NCI-H1092 (cell line): ENCODE measurements at regions not wholly inside any gene's neighbourhood (a gene's known extent, or its start where the extent isn't known, plus 50 kb on each side); places are given as distances from the start of the nearest gene placed in this dataset.

ENCODE experiments used
- DNase-seq: peaks from one replicate; lab custom pipeline; 2025; lab: John Stamatoyannopoulos, UW

DNA sequence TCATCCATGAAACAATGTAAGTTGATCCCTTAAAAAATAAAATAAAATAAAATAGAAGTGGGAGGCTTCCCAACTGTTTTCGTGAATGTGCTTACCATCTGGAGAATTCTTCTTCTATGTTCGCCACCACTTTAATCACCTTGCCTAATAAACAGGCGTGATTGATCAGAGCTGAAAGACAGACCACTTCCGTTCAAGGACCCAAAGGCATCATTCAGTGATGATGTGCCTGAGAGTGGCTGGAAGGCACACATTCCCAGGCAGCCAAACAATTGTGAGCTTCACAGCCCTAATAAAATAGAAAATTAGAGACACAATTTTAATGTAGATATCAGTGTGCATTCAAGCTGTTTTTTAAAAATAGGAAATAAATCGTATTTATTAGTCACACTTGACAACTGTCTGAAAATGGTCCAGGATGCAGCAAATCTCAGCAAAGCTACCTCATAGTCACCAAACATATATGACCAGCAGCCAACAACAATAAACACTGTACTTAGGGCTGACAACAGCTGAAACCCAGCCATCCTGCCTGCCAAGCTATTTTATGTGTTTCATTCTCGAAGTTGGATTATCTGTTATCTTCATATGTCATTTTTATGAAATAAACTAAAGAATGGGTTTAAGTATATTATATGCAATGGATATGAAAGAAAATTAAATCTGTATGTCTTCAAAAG is 163.2 kb upstream of the FAM9B start:
- DNase-seq = no peak

GRCh38 chrX:9204560-9204959 is 170.6 kb upstream of the FAM9B start:
- DNase-seq = no peak

GRCh38 chrX:9205599-9206223 is 171.8 kb upstream of the FAM9B start:
- DNase-seq = no peak

- no peak for DNase-seq
Observed at GRCh38 chrX:9207142-9207541, 173.2 kb upstream of the FAM9B start.

DNA sequence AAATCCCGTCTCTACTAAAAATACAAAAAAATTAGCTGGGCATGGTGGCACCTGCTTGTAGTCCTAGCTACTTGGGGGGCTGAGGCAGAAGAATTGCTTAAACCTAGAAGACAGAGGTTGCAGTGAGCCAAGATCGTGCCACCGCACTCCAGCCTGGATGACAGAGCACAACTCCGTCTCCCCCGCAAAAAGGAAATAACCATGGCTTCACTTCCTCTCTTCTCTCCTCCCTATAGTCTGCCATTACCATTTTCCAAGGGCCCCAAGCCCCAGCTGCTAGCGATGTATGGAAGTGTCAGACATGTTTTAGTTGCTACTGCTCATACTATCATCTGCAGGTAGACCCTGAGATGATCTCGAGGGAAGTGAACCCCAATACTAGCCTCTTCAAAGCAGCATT is 177.3 kb upstream of the FAM9B start:
- DNase-seq = no peak

DNA sequence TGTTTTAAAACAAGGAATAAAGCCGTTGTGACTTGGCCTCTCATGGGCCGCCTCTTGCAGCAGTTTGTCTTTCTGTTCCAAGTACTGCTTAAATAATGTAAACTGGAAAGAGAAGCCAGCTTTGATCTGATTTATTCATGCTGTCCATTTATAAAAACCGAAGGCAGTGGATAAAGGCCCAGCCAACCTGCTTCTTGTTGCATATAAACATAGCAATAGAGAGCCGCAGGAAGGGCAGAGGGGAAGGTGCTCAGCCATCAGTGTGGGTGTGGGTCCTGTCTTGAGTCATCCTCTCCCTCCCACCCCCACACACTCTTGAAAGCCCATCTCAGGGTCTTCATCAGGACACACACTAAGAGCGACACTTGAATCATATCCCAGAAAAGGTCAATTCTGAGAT is 187.9 kb upstream of the FAM9B start:
- DNase-seq = no peak

GRCh38 chrX:9222299-9222698 is 188.4 kb upstream of the FAM9B start:
- DNase-seq = no peak

DNA sequence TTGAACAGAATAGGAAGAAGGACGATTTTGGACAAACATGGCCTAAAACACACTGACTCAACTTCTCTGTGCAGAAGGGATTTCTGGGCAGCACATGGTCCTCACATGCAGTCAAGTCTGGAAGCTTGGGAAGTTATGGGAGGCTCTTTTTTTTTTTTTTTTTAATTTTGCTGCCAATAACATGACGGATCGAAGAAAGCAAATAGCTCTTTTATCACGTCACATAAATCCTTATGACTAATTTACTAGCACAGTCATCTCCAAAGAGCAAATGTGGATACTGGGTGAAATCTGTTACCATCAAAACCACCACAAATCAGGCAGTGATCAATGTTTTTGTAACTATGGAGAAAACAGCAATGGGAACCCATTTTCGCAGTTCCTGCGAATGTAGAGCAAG is 193.3 kb upstream of the FAM9B start:
- no peak for DNase-seq

GRCh38 chrX:9231491-9231890 is 197.6 kb upstream of the FAM9B start:
- no peak for DNase-seq

DNA sequence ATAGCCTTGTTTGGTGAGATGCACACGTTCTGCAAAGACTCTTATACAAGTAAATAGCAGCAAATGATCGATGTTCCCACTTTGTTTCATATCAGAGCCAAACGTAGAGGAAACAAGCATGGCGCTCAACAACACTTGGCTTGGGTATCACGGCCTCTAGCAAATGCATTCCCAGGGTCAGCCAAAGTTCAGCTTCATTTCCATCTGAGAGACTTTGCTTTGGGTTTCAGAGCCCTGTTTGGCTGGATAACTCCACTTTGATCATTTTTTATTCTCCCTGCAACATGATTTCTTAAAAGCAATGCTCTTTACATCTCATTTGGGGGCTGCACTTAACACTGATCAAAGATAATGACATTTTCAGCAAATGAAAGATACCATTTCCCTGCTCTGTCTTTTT is 199.2 kb upstream of the FAM9B start:
- no peak for DNase-seq

DNA sequence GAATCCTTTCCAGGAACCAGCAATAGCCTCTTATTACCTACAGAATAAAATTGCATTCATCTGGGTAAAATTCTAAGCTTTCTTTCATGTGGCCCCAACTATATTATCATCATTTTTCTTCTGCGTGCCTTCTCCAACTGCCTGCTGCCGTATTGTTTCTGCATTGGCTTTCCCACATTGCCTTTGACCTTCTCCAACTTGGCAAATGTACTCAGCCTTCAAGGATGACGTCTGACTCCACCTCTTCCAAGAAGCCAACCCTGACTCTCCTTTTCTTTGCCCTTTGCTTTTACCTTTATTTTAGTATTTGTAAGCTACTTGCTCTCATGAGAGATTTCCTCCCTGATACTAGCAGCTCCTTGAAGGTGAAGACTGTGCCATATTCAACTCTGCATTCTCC is 200.4 kb upstream of the FAM9B start:
- no peak for DNase-seq

DNA sequence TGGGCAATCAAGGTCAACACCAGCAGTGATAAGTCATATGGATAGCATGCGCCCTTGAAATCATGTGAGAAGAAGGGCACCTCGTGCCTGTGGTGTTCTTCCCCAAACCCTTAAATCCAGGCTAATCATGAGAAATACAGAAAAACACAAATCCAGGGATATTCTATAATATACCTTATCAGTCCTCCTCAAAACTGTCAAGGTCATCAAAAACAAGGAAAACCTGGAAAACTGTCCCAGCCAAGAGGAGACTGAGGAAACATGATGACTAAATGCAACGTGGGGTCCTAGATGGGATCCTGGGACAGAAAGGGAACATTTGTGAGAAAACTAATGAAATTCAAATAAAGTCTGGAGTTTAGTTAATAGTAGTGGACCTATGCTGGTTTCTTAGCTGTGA is 201.8 kb upstream of the FAM9B start:
- no peak for DNase-seq

- no peak for DNase-seq
Observed at GRCh38 chrX:9240956-9241355, 207.0 kb upstream of the FAM9B start.

GRCh38 chrX:9241427-9241826 is 207.5 kb upstream of the FAM9B start:
- DNase-seq = no peak

- no peak for DNase-seq
Observed at GRCh38 chrX:9249051-9249846, 215.3 kb upstream of the FAM9B start.

DNA sequence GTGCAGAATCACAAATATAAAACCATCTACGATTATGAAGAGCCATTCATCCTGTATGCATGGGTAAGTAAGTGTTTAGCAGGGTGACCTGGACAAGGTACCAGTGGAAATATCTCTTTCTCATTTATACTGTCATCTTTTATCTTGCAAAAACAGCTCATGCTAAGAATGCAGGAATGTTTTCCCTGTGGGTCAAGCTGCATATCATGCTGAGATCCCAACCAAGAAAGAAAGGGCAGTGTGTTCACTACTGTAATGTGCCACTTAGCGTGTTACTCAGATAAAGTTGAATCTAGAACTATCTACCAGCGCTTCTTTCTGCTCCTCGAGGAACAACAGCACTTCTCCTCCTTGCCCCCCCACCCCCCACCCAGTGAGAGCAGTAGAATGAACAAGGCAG is 212.7 kb upstream of the TBL1X start:
- no peak for DNase-seq

DNA sequence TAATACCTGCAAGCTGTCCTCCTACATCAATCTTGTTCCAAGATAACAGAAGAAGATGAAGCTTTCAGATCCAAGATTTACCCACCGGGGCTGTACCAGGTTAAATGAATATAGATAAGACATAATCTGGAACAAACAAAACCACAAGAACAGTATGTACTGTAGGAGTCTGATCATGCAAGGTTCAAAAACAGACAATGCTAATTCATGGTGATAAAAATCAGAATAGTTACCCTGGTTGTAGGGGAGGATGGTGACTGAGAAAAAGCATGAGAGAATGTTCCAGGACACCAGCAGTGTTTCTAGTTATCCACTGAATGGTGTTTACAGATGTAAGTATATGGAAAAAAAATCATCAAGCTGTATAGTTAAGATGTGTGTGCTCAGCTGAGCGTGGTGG is 211.6 kb upstream of the TBL1X start:
- DNase-seq = no peak

GRCh38 chrX:9257718-9258420 is 207.0 kb upstream of the TBL1X start:
- no peak for DNase-seq

- no peak for DNase-seq
Observed at GRCh38 chrX:9258421-9259104, 206.3 kb upstream of the TBL1X start.

- no peak for DNase-seq
Observed at GRCh38 chrX:9260603-9261002, 204.3 kb upstream of the TBL1X start.

DNA sequence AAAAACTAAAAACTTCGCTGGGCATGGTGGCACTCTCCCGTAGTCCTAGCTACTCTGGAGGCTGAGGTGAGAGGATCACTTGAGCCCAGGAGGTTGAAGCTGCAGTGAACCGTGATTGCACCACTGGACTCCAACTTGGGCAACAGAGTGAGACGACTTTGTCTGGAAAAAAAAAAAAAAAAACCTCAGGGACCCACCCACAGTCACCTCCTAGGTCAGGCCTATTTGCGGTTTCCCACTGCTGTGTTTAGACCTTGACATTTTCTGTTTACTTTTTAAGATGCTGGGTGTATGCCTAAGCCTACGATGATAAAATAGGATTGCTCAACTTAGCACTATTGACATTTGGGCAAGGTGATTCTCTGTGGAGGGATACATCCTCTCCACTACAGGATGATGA is 197.4 kb upstream of the TBL1X start:
- DNase-seq = no peak

- DNase-seq = no peak
Observed at GRCh38 chrX:9269134-9269533, 195.7 kb upstream of the TBL1X start.
